HUES6 (cell line): ENCODE measurements at regions not wholly inside any gene's neighbourhood (a gene's known extent, or its start where the extent isn't known, plus 50 kb on each side); places are given as distances from the start of the nearest gene placed in this dataset.

Experiments
- H3K27ac ChIP-seq: 2 replicates; pipeline ENCODE4 v1.7.0; 2013; ENCODE audit warnings: low read depth, mild to moderate bottlenecking, low read length, inconsistent platforms
- H3K27me3 ChIP-seq: 2 replicates; pipeline ENCODE4 v1.6.1; 2013; ENCODE audit warnings: low read length; ENCODE audit not compliant: control insufficient read depth, insufficient read depth
- H3K36me3 ChIP-seq: 2 replicates; pipeline ENCODE4 v1.6.1; 2013; ENCODE audit warnings: low read length; ENCODE audit not compliant: control insufficient read depth, insufficient read depth
- H3K4me1 ChIP-seq: 2 replicates; pipeline ENCODE4 v1.6.1; 2013; ENCODE audit warnings: low read length; ENCODE audit not compliant: control insufficient read depth, insufficient read depth
- H3K4me3 ChIP-seq: 2 replicates; pipeline ENCODE4 v1.5.1; 2013; ENCODE audit warnings: low read depth, low read length
- H3K9ac ChIP-seq: one replicate; pipeline ENCODE4 v1.6.1; 2013; ENCODE audit warnings: mild to moderate bottlenecking, low read length
- H3K9me3 ChIP-seq: 2 replicates; pipeline ENCODE4 v1.6.1; 2013; ENCODE audit warnings: low read depth, low read length; ENCODE audit not compliant: control insufficient read depth, insufficient read depth

DNA sequence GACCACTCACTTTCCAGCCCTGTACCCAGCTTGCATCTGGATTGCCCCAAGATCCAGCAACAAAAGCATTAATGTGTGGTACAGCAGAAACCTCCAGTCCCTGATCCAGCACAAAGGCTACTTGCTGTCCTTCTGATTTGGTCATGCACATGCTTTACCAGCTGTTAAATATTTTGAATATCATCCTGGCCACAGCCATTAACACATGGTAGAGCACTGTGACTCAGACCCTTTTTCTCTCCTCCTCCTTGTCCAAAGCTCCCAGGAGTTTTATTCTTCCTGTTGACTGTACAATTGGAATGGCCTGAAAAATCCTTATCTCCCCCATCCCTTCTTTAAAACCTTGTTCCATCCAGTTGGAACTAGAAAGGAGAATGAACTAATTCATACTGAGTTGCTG, 419.7 kb upstream of the TNP1 start:
- H3K27ac ChIP-seq, result no peak overlapping the region
- H3K4me3 ChIP-seq, result no peak overlapping the region
- H3K9me3 ChIP-seq, result no peaks in the 10 kb centered on the region
- peaks cover 82% of the 10 kb centered on the region for H3K27me3 ChIP-seq
- H3K36me3 ChIP-seq, result no peaks in the 10 kb centered on the region
- no peaks in the 10 kb centered on the region for H3K4me1 ChIP-seq
- H3K9ac ChIP-seq, result no peak overlapping the region

DNA sequence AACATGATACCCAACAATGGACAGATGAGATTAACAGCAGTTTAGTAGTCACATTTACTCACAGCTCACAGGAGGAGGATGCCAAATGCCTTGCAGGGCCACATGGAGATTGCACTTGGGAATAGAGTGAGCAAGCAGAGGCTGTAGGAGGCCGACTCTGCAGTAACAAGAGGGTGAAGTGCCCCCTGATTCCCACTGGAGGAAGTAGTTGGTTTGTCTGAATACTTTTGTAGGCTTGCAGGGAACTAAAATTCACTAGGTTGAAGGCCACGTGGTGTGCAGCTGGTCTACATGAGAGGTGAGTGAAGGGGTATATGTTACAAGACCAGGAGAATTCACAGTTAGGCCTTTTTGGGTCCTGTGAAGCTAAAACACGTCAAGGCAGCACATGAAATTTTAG, 419.3 kb upstream of the TNP1 start:
- H3K27ac ChIP-seq, result no peak overlapping the region
- H3K4me3 ChIP-seq, result no peak overlapping the region
- H3K27me3 ChIP-seq, result peaks cover 84% of the 10 kb centered on the region
- H3K36me3 ChIP-seq, result no peaks in the 10 kb centered on the region
- H3K9ac ChIP-seq, result no peak overlapping the region
- no peaks in the 10 kb centered on the region for H3K4me1 ChIP-seq
- H3K9me3 ChIP-seq, result no peaks in the 10 kb centered on the region

DNA sequence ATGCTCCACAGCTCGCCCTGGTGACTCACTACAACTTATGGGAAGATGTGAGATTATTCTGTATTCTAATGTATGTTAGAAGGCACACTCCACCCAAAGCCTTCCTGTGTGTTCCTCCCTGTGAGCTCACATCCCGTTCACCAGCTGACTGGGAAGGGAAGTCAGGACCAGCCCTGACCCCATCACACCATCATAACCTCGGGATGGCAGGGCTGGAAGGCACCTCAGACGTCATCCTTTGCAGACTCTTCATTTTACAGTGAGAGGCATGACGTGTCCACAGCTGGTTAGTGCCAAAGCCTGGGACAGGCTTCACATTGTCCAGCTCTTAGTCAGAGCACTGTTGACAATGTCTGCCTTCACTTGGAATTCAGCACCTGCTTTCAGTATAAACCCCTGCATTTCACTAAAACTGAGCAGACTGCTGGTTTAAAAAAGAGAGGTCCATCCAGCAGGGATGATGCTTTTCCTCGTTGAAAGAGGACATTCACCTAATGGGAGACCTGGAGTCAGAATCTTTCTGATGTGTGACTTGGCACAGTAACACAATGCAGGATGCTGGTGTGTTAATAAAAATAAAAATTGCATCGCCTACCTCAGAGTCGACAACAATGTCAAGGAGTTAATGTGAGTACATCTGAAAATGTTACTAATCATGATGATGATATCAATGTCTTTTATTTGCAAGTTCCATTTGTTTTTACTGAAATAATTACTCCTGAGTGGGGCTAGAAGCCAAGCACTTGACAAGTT, 418.0 kb upstream of the TNP1 start:
- Histone ChIP-seq H3K27me3 (peaks cover 86% of the 10 kb centered on the region), H3K27ac (no peak overlapping the region), H3K9me3 (no peaks in the 10 kb centered on the region), H3K9ac (no peak overlapping the region), H3K4me3 (no peak overlapping the region), H3K4me1 (no peaks in the 10 kb centered on the region), H3K36me3 (no peaks in the 10 kb centered on the region)

DNA sequence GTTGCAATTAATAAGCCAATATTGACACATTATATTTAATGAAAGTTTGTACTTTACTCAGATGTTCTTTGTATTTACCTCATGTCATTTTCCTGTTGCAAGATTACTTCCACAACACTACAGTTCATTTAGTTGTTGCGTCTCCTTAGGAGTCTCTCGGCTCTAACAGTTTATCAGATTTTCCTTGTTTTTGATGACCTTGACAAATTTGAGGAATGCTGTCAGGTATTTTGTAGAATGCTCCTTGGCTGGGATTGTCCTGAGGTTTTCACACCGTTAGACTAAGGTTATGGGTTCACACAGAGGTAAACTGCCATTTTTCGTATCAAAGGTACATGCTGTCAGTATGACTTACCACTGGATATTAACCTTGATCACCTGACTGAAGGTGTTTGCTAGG, 416.6 kb upstream of the TNP1 start:
- H3K27me3 ChIP-seq, result peaks cover 90% of the 10 kb centered on the region
- H3K36me3 ChIP-seq, result no peaks in the 10 kb centered on the region
- no peaks in the 10 kb centered on the region for H3K4me1 ChIP-seq
- no peak overlapping the region for H3K9ac ChIP-seq
- no peak overlapping the region for H3K4me3 ChIP-seq
- no peaks in the 10 kb centered on the region for H3K9me3 ChIP-seq
- no peak overlapping the region for H3K27ac ChIP-seq

DNA sequence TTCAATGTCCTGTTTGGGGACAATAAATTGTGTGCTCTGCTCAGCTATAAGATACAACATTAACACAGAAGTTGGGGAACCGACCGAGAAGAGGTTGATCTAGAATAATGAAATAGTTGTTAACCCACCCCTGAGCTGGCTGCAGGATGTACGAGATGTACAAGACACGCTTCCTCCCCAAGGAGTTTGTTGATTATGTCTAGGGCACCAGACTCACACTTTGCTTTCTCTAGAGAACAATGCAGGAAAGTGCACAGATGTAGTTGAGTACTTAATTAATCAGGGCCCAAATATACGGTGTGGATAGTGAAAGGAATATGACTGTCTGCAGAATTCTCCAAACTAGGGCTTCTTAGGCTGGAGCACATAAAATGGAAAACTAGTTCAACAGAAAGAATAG, 415.2 kb upstream of the TNP1 start:
- Histone ChIP-seq H3K9ac (no peak overlapping the region), H3K4me1 (peaks cover 10% of the 10 kb centered on the region), H3K36me3 (no peaks in the 10 kb centered on the region), H3K9me3 (no peaks in the 10 kb centered on the region), H3K27me3 (peaks cover 98% of the 10 kb centered on the region), H3K27ac (no peak overlapping the region), H3K4me3 (no peak overlapping the region)

DNA sequence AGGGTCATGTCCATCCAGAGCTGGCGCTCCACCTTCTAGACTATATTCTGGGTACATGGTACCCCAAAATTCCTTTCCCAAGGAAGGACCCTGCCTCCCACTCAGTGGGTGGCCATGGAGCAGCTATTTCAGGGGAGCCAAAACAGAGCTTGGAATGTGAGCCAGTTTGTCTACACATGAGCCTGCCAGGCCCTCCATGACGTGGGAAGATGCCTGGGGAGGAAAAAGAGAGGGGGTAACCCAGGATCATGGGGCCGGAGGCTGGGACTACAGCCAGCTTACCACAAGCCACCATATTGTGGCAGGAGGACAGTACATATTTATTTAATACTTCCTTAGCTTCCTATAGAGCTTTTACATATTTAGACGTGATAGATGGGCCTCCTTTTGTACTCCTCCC, 414.7 kb upstream of the TNP1 start:
- peaks cover 99% of the 10 kb centered on the region for H3K27me3 ChIP-seq
- no peaks in the 10 kb centered on the region for H3K36me3 ChIP-seq
- H3K9ac ChIP-seq, result no peak overlapping the region
- no peaks in the 10 kb centered on the region for H3K9me3 ChIP-seq
- H3K4me3 ChIP-seq, result no peak overlapping the region
- H3K4me1 ChIP-seq, result peaks cover 14% of the 10 kb centered on the region
- H3K27ac ChIP-seq, result no peak overlapping the region

DNA sequence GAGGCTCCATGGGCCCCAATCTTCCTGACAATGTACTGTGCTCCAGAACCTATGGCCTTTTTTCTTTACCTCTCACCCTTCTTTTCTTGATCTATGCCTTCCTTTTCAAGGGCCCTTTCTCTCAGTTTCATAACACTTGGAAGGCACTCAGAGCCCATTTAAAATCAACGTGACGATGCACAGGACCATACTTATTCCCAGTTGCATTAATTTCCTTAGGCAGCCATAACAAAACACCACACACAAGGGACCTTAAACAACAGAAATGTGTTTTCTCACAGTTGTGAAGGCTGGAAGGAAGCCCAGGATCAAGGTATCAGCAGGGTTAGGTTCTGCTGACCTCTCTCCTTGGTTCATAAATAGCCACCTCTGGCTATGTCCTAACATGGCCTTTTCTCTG, 414.0 kb upstream of the TNP1 start:
- Histone ChIP-seq H3K4me1 (peaks cover 19% of the 10 kb centered on the region), H3K4me3 (no peak overlapping the region), H3K27ac (no peak overlapping the region), H3K36me3 (no peaks in the 10 kb centered on the region), H3K9me3 (no peaks in the 10 kb centered on the region), H3K9ac (no peak overlapping the region), H3K27me3 (peaks cover 99% of the 10 kb centered on the region)

DNA sequence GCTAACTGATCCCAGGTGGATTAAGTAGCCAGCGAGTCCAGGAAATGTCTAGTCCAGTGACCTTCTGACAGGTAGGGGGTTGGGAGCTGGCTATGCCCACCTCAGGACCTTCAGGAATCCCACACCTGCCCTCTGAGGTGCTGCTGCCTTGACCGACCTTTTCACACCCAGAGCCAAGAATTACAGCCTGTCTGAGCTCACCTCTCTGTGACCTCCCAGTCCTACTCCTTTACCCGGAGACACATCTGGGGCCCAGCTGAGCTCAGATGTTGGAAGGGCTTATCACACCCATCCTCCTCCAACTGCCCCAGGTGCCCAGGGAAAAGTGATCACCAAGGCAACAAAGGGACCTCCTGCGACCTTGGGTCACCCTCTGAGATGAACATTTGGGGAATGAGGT, 413.3 kb upstream of the TNP1 start:
- H3K4me1 ChIP-seq, result peaks cover 19% of the 10 kb centered on the region
- H3K9me3 ChIP-seq, result no peaks in the 10 kb centered on the region
- H3K4me3 ChIP-seq, result no peak overlapping the region
- no peaks in the 10 kb centered on the region for H3K36me3 ChIP-seq
- H3K9ac ChIP-seq, result no peak overlapping the region
- H3K27me3 ChIP-seq, result peaks cover 100% of the 10 kb centered on the region
- no peak overlapping the region for H3K27ac ChIP-seq

DNA sequence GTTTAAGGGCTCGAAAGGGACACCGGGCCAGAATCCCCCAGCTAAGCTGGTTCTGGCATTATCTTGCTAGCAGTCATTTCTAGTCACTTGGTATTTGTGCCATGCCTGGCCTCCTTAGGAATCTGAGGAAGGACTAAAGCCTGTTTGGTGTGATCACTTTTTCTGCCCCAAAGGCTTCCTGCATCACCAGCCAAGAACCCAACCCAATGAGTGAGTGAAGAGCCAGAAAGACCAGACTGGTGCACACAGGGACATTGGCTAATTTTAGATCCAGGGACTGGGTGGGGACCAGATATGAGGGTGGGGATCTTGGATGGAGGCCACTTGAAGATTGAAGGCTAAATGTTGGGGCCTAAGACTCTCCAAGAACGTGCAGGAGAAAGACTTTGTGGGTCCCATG, 411.9 kb upstream of the TNP1 start:
- H3K9me3 ChIP-seq, result peaks cover 11% of the 10 kb centered on the region
- no peak overlapping the region for H3K27ac ChIP-seq
- no peak overlapping the region for H3K4me3 ChIP-seq
- peaks cover 19% of the 10 kb centered on the region for H3K4me1 ChIP-seq
- H3K9ac ChIP-seq, result no peak overlapping the region
- H3K27me3 ChIP-seq, result peaks cover 100% of the 10 kb centered on the region
- H3K36me3 ChIP-seq, result no peaks in the 10 kb centered on the region

DNA sequence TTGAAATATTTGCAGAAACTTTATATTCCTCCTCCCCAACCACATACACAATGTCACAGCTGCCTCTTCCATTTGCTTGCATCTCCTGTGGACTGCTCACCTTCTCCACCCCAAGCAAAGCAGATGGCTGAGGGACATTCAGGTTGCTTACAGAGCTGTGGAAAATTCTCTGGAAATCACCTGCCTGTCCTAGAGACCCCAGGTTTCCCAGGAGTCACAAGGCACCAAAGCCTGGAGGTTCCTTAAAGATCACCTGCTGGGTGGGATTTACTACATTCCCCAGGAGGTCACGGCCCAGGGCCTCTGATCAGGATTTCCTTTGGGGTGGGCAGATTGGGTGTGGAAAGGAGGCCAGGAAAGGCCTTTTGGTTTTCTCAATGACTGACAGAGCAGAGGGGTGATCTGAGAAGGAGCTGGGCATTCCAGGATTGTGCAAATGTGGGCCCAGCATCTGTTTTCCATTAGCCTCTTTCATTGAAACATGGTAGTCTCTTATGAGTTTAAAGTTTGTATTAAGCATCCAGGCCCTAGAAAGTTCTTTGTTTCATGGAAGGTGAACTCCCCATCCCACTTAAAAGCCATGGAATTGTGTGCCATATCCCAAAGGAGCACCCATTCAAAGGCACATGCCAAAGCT, 410.7 kb upstream of the TNP1 start:
- Histone ChIP-seq H3K36me3 (no peaks in the 10 kb centered on the region), H3K9me3 (peaks cover 18% of the 10 kb centered on the region), H3K27me3 (peaks cover 100% of the 10 kb centered on the region)

DNA sequence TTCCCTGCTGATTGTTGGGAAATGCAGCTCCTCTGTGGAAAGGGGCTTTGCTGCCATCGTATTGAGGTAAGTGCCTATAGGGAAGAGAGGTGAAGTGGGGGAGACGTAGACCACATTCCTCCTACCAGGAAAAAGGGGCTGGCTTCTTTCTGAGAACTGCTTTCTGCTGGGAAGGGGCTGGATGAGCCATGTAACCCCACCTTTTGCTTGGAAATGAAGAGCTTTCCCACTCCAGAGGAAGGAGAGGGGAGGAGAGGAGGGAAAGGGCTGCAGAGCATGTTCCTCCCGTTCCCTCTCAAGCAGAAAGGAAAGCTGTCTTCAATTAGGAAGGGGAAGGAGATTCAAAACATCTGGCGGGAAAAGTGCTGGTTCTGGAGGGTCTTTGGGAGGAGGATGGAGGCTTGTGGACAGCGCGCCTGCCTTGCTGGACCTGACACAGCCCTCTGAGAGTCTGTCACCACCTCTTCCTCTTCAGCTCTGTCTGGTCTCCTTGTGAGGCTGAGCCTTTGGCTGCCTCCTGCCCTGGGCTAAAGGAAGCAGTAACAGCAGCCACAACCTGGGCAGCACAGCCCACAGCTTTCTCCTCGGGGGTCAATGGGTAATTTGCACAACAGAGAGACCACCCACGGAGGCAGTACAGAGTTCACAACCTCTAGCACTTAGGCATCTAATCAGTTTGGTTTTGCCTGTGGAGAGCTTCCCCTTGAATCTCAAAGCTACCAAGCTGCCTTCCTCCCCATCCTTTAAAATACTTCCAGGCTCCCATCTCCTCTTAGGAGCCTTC, 410.0 kb upstream of the TNP1 start:
- peak overlapping the region; percentile 14; the same call in 1 of the 2 replicates for H3K4me3 ChIP-seq
- H3K4me1 ChIP-seq, result peaks cover 19% of the 10 kb centered on the region
- no peak overlapping the region for H3K27ac ChIP-seq
- peaks cover 100% of the 10 kb centered on the region for H3K27me3 ChIP-seq
- H3K9me3 ChIP-seq, result peaks cover 18% of the 10 kb centered on the region
- H3K9ac ChIP-seq, result no peak overlapping the region
- H3K36me3 ChIP-seq, result no peaks in the 10 kb centered on the region

More for the DNA sequence above, 410.7 kb upstream of the TNP1 start:
- H3K9ac ChIP-seq, result no peak overlapping the region
- no peak overlapping the region for H3K4me3 ChIP-seq
- H3K4me1 ChIP-seq, result peaks cover 19% of the 10 kb centered on the region
- no peak overlapping the region for H3K27ac ChIP-seq
